ENCODE measurements at regions not wholly inside any gene's neighbourhood (a gene's known extent, or its start where the extent isn't known, plus 50 kb on each side); places are given as distances from the start of the nearest gene placed in this dataset.

GRCh38 chr11:104306862-104307474 is 143.0 kb upstream of the PDGFD start:
- H3K23ac ChIP-seq (ENCODE audit: low read length) = no peak overlapping the region
- no CpG with 5 or more reads among the region's 2 CpGs for WGBS (ENCODE audit: extremely low coverage, insufficient coverage, insufficient read length)
- H2AFZ ChIP-seq (ENCODE audit: insufficient read depth, low read length, poor library complexity) = no peak overlapping the region
- no peaks in the 10 kb centered on the region for H3K79me1 ChIP-seq (ENCODE audit: low read length)
- no peak overlapping the region for H3K27ac ChIP-seq (ENCODE audit: low read depth, low read length)
- H3K4me1 ChIP-seq (ENCODE audit: control insufficient read depth in 1 of 2, insufficient read depth in 2 of 2, low read length in 2 of 2) = no peaks in the 10 kb centered on the region
- H2BK5ac ChIP-seq (ENCODE audit: low read depth, low read length, poor library complexity) = no peak overlapping the region
- H2BK120ac ChIP-seq (ENCODE audit: insufficient read depth, low read length, poor library complexity) = no peak overlapping the region
- H3K36me3 ChIP-seq (ENCODE audit: control insufficient read depth in 1 of 2, insufficient read depth in 2 of 2, low read length in 2 of 2) = no peaks in the 10 kb centered on the region
- no peak overlapping the region for H3K4me2 ChIP-seq (ENCODE audit: low read length)
- H3K4ac ChIP-seq (ENCODE audit: low read depth, low read length) = no peak overlapping the region
- no peak overlapping the region for H2BK12ac ChIP-seq (ENCODE audit: low read length)
- H4K91ac ChIP-seq (ENCODE audit: low read depth, low read length) = no peak overlapping the region
- no peak overlapping the region for H4K8ac ChIP-seq (ENCODE audit: low read depth, low read length)
- H3K9ac ChIP-seq (ENCODE audit: low read length) = no peak overlapping the region
- H4K12ac ChIP-seq (ENCODE audit: low read depth, low read length) = no peak overlapping the region
- H3K79me2 ChIP-seq (ENCODE audit: control insufficient read depth, insufficient read depth, low read length, poor library complexity) = no peaks in the 10 kb centered on the region
- no peak overlapping the region for H3K14ac ChIP-seq (ENCODE audit: low read length)
- no peak overlapping the region for H3K4me3 ChIP-seq (ENCODE audit: low read depth, low read length)
- H3K27me3 ChIP-seq (ENCODE audit: insufficient read depth, low read length) = no peaks in the 10 kb centered on the region
- H3K9me3 ChIP-seq (ENCODE audit: insufficient read depth, low read depth, low read length) = no peaks in the 10 kb centered on the region
- no peak overlapping the region for H3K18ac ChIP-seq (ENCODE audit: low read length)
- no peak overlapping the region for H2AK5ac ChIP-seq (ENCODE audit: low read length)
- no peak for DNase-seq

GRCh38 chr11:104301776-104302175 is 137.8 kb upstream of the PDGFD start:
- DNase-seq = peak in 1 of 2 donors; percentile 37

GRCh38 chr11:104291646-104292045 is 127.7 kb upstream of the PDGFD start:
- Histone ChIP-seq H3K18ac (ENCODE audit: low read length) (no peak overlapping the region), H3K4me3 (ENCODE audit: low read depth, low read length) (no peak overlapping the region), H3K23ac (ENCODE audit: low read length) (no peak overlapping the region), H3K36me3 (ENCODE audit: control insufficient read depth in 1 of 2, insufficient read depth in 2 of 2, low read length in 2 of 2) (no peaks in the 10 kb centered on the region), H4K8ac (ENCODE audit: low read depth, low read length) (no peak overlapping the region), H2BK120ac (ENCODE audit: insufficient read depth, low read length, poor library complexity) (no peak overlapping the region), H3K9ac (ENCODE audit: low read length) (no peak overlapping the region), H3K79me1 (ENCODE audit: low read length) (no peaks in the 10 kb centered on the region), H3K9me3 (ENCODE audit: insufficient read depth, low read depth, low read length) (no peaks in the 10 kb centered on the region), H3K4me2 (ENCODE audit: low read length) (no peak overlapping the region), H2BK12ac (ENCODE audit: low read length) (no peak overlapping the region), H4K91ac (ENCODE audit: low read depth, low read length) (no peak overlapping the region), H3K14ac (ENCODE audit: low read length) (no peak overlapping the region), H2AK5ac (ENCODE audit: low read length) (no peak overlapping the region), H3K79me2 (ENCODE audit: control insufficient read depth, insufficient read depth, low read length, poor library complexity) (no peaks in the 10 kb centered on the region), H3K4me1 (ENCODE audit: control insufficient read depth in 1 of 2, insufficient read depth in 2 of 2, low read length in 2 of 2) (no peaks in the 10 kb centered on the region), H4K12ac (ENCODE audit: low read depth, low read length) (no peak overlapping the region), H3K4ac (ENCODE audit: low read depth, low read length) (no peak overlapping the region), H3K27ac (ENCODE audit: low read depth, low read length) (no peak overlapping the region), H2BK5ac (ENCODE audit: low read depth, low read length, poor library complexity) (no peak overlapping the region), H3K27me3 (ENCODE audit: insufficient read depth, low read length) (no peaks in the 10 kb centered on the region), H2AFZ (ENCODE audit: insufficient read depth, low read length, poor library complexity) (no peak overlapping the region)
- no CpG with 5 or more reads among the region's 2 CpGs for WGBS (ENCODE audit: extremely low coverage, insufficient coverage, insufficient read length)
- peak; percentile 53 to 84 for DNase-seq

More at GRCh38 chr11:104301776-104302175, 137.8 kb upstream of the PDGFD start:
- Histone ChIP-seq H3K79me1 (ENCODE audit: low read length) (no peaks in the 10 kb centered on the region), H2BK12ac (ENCODE audit: low read length) (no peak overlapping the region), H4K8ac (ENCODE audit: low read depth, low read length) (no peak overlapping the region), H3K27me3 (ENCODE audit: insufficient read depth, low read length) (no peaks in the 10 kb centered on the region), H3K79me2 (ENCODE audit: control insufficient read depth, insufficient read depth, low read length, poor library complexity) (no peaks in the 10 kb centered on the region), H2AFZ (ENCODE audit: insufficient read depth, low read length, poor library complexity) (no peak overlapping the region), H4K12ac (ENCODE audit: low read depth, low read length) (no peak overlapping the region), H3K23ac (ENCODE audit: low read length) (no peak overlapping the region), H3K4me1 (ENCODE audit: control insufficient read depth in 1 of 2, insufficient read depth in 2 of 2, low read length in 2 of 2) (no peaks in the 10 kb centered on the region), H3K4me3 (ENCODE audit: low read depth, low read length) (no peak overlapping the region), H3K18ac (ENCODE audit: low read length) (no peak overlapping the region), H3K9me3 (ENCODE audit: insufficient read depth, low read depth, low read length) (no peaks in the 10 kb centered on the region), H2BK120ac (ENCODE audit: insufficient read depth, low read length, poor library complexity) (no peak overlapping the region), H3K4ac (ENCODE audit: low read depth, low read length) (no peak overlapping the region), H2BK5ac (ENCODE audit: low read depth, low read length, poor library complexity) (no peak overlapping the region), H4K91ac (ENCODE audit: low read depth, low read length) (no peak overlapping the region), H3K36me3 (ENCODE audit: control insufficient read depth in 1 of 2, insufficient read depth in 2 of 2, low read length in 2 of 2) (no peaks in the 10 kb centered on the region), H3K27ac (ENCODE audit: low read depth, low read length) (no peak overlapping the region), H2AK5ac (ENCODE audit: low read length) (no peak overlapping the region), H3K4me2 (ENCODE audit: low read length) (no peak overlapping the region), H3K14ac (ENCODE audit: low read length) (no peak overlapping the region), H3K9ac (ENCODE audit: low read length) (no peak overlapping the region)
- no CpG with 5 or more reads among the region's 1 CpG for WGBS (ENCODE audit: extremely low coverage, insufficient coverage, insufficient read length)

GRCh38 chr11:104286129-104286528 is 122.2 kb upstream of the PDGFD start:
- Histone ChIP-seq H3K18ac (ENCODE audit: low read length) (no peak overlapping the region), H3K79me2 (ENCODE audit: control insufficient read depth, insufficient read depth, low read length, poor library complexity) (no peaks in the 10 kb centered on the region), H3K36me3 (ENCODE audit: control insufficient read depth in 1 of 2, insufficient read depth in 2 of 2, low read length in 2 of 2) (no peaks in the 10 kb centered on the region), H3K23ac (ENCODE audit: low read length) (no peak overlapping the region), H2BK12ac (ENCODE audit: low read length) (no peak overlapping the region), H4K8ac (ENCODE audit: low read depth, low read length) (no peak overlapping the region), H2AFZ (ENCODE audit: insufficient read depth, low read length, poor library complexity) (no peak overlapping the region), H3K9ac (ENCODE audit: low read length) (no peak overlapping the region), H4K91ac (ENCODE audit: low read depth, low read length) (no peak overlapping the region), H3K4me3 (ENCODE audit: low read depth, low read length) (no peak overlapping the region), H3K14ac (ENCODE audit: low read length) (no peak overlapping the region), H3K79me1 (ENCODE audit: low read length) (no peaks in the 10 kb centered on the region), H3K4me1 (ENCODE audit: control insufficient read depth in 1 of 2, insufficient read depth in 2 of 2, low read length in 2 of 2) (no peaks in the 10 kb centered on the region), H2BK5ac (ENCODE audit: low read depth, low read length, poor library complexity) (no peak overlapping the region), H3K4me2 (ENCODE audit: low read length) (no peak overlapping the region), H3K27me3 (ENCODE audit: insufficient read depth, low read length) (no peaks in the 10 kb centered on the region), H4K12ac (ENCODE audit: low read depth, low read length) (no peak overlapping the region), H3K9me3 (ENCODE audit: insufficient read depth, low read depth, low read length) (no peaks in the 10 kb centered on the region), H2AK5ac (ENCODE audit: low read length) (no peak overlapping the region), H2BK120ac (ENCODE audit: insufficient read depth, low read length, poor library complexity) (no peak overlapping the region), H3K27ac (ENCODE audit: low read depth, low read length) (no peak overlapping the region), H3K4ac (ENCODE audit: low read depth, low read length) (no peak overlapping the region)
- DNase-seq = no peak
- no CpG with 5 or more reads among the region's 1 CpG for WGBS (ENCODE audit: extremely low coverage, insufficient coverage, insufficient read length)

Data from trophoblast cell (in vitro differentiated cells and primary cell).